ENCODE measurements at regions not wholly inside any gene's neighbourhood (a gene's known extent, or its start where the extent isn't known, plus 50 kb on each side); places are given as distances from the start of the nearest gene placed in this dataset.
"Not testable (repeated sequence)": the region's sequence is repeated elsewhere in the genome, so short reads cannot be mapped to it uniquely, and the experiment has no call there.

GRCh38 chrX:1006156-1006730 lies 206.2 kb downstream of the CRLF2 start:
- H3K9me3 Mint-ChIP-seq = no peaks in the 10 kb centered on the region
- DNase-seq = no peak
- TF ChIP-seq CTCF (IDR thresholded peaks at IDR 0.05) = no peak
- H3K4me3 Mint-ChIP-seq = no peak overlapping the region
- peaks cover 23% of the 10 kb centered on the region for H3K4me1 Mint-ChIP-seq
- H3K27me3 Mint-ChIP-seq (ENCODE audit: low read depth, poor library complexity) = peaks cover 17% of the 10 kb centered on the region
- H3K27ac Mint-ChIP-seq = no peak overlapping the region
- H3K36me3 Mint-ChIP-seq (ENCODE audit: low read depth) = no peaks in the 10 kb centered on the region

- no peak for TF ChIP-seq CTCF (IDR thresholded peaks at IDR 0.05)
- Mint-ChIP-seq H3K27ac (no peak overlapping the region), H3K4me3 (no peak overlapping the region)
Observed at GRCh38 chrX:1002611-1003010, 209.8 kb downstream of the CRLF2 start.

GRCh38 chrX:997631-998137 lies 214.8 kb downstream of the CRLF2 start:
- Mint-ChIP-seq H3K36me3 (ENCODE audit: low read depth) (no peaks in the 10 kb centered on the region), H3K4me3 (no peak overlapping the region), H3K9me3 (peaks cover 13% of the 10 kb centered on the region), H3K27me3 (ENCODE audit: low read depth, poor library complexity) (no peaks in the 10 kb centered on the region), H3K27ac (no peak overlapping the region), H3K4me1 (no peaks in the 10 kb centered on the region)
- no peak for TF ChIP-seq CTCF (IDR thresholded peaks at IDR 0.05)
- peak; percentile 19 for DNase-seq

More at GRCh38 chrX:1002611-1003010, 209.8 kb downstream of the CRLF2 start:
- H3K4me1 Mint-ChIP-seq = peaks cover 3% of the 10 kb centered on the region
- no peak for DNase-seq
- no peaks in the 10 kb centered on the region for H3K36me3 Mint-ChIP-seq (ENCODE audit: low read depth)
- H3K9me3 Mint-ChIP-seq = no peaks in the 10 kb centered on the region
- peaks cover 7% of the 10 kb centered on the region for H3K27me3 Mint-ChIP-seq (ENCODE audit: low read depth, poor library complexity)

GRCh38 chrX:994780-995179 lies 217.7 kb downstream of the CRLF2 start:
- no peak overlapping the region for H3K4me3 Mint-ChIP-seq
- peaks cover 9% of the 10 kb centered on the region for H3K27me3 Mint-ChIP-seq (ENCODE audit: low read depth, poor library complexity)
- H3K36me3 Mint-ChIP-seq (ENCODE audit: low read depth) = peaks cover 12% of the 10 kb centered on the region
- peaks cover 36% of the 10 kb centered on the region for H3K9me3 Mint-ChIP-seq
- TF ChIP-seq CTCF (IDR thresholded peaks at IDR 0.05) = no peak
- peaks cover 18% of the 10 kb centered on the region for H3K4me1 Mint-ChIP-seq
- no peak overlapping the region for H3K27ac Mint-ChIP-seq
- no peak for DNase-seq

GRCh38 chrX:989959-990510 lies 222.4 kb downstream of the CRLF2 start:
- Mint-ChIP-seq H3K27me3 (ENCODE audit: low read depth, poor library complexity) (peaks cover 14% of the 10 kb centered on the region), H3K36me3 (ENCODE audit: low read depth) (peaks cover 12% of the 10 kb centered on the region), H3K4me1 (peaks cover 27% of the 10 kb centered on the region), H3K27ac (peak overlapping the region; percentile 92), H3K4me3 (peak overlapping the region; percentile 84), H3K9me3 (peaks cover 46% of the 10 kb centered on the region)
- TF ChIP-seq CTCF (IDR thresholded peaks at IDR 0.05) = no peak
- peak; percentile 78 for DNase-seq

- Mint-ChIP-seq H3K36me3 (ENCODE audit: low read depth) (peaks cover 21% of the 10 kb centered on the region), H3K4me1 (peaks cover 27% of the 10 kb centered on the region), H3K27me3 (ENCODE audit: low read depth, poor library complexity) (peaks cover 17% of the 10 kb centered on the region), H3K9me3 (peaks cover 53% of the 10 kb centered on the region)
- not testable (repeated sequence) for H3K27ac Mint-ChIP-seq, DNase-seq, H3K4me3 Mint-ChIP-seq
Observed at GRCh38 chrX:988530-988929, 223.9 kb downstream of the CRLF2 start.
